ENCODE measurements at regions not wholly inside any gene's neighbourhood (a gene's known extent, or its start where the extent isn't known, plus 50 kb on each side); places are given as distances from the start of the nearest gene placed in this dataset.

DNA sequence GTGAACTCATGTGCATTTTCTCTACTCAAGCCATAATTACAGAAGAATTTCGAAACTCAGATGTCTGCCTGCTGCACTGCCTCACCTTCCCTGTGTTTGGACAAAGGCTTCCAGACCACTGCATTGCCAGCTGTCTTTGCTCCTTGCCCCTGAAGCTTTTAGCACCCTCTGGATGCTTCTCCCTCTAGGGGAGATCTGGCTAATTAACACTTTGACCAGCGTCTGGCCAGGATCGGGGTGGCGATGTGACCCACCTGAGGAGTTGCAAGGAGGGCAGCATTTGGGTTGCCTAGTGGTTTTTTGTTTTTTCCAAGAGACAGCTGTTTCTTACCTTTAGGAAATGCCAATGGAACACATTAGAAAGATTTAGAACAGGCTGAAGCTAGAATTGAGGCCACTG lies 127.7 kb upstream of the ZNF536 start:
- H3K9me3 Mint-ChIP-seq (ENCODE audit: unreplicated experiment) = no peaks in the 10 kb centered on the region
- DNase-seq (ENCODE audit: extremely low spot score, unreplicated experiment) = no peak
- H3K36me3 Mint-ChIP-seq (ENCODE audit: unreplicated experiment) = no peaks in the 10 kb centered on the region
- no peaks in the 10 kb centered on the region for H3K27me3 Mint-ChIP-seq (ENCODE audit: unreplicated experiment)
- no peak overlapping the region for H3K27ac Mint-ChIP-seq (ENCODE audit: unreplicated experiment)
- TF ChIP-seq, protein P1, sequence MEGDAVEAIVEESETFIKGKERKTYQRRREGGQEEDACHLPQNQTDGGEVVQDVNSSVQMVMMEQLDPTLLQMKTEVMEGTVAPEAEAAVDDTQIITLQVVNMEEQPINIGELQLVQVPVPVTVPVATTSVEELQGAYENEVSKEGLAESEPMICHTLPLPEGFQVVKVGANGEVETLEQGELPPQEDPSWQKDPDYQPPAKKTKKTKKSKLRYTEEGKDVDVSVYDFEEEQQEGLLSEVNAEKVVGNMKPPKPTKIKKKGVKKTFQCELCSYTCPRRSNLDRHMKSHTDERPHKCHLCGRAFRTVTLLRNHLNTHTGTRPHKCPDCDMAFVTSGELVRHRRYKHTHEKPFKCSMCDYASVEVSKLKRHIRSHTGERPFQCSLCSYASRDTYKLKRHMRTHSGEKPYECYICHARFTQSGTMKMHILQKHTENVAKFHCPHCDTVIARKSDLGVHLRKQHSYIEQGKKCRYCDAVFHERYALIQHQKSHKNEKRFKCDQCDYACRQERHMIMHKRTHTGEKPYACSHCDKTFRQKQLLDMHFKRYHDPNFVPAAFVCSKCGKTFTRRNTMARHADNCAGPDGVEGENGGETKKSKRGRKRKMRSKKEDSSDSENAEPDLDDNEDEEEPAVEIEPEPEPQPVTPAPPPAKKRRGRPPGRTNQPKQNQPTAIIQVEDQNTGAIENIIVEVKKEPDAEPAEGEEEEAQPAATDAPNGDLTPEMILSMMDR (IDR thresholded peaks at IDR 0.05) = no peak
- H3K4me3 Mint-ChIP-seq (ENCODE audit: unreplicated experiment) = no peak overlapping the region
- H3K4me1 Mint-ChIP-seq (ENCODE audit: unreplicated experiment) = no peaks in the 10 kb centered on the region

DNA sequence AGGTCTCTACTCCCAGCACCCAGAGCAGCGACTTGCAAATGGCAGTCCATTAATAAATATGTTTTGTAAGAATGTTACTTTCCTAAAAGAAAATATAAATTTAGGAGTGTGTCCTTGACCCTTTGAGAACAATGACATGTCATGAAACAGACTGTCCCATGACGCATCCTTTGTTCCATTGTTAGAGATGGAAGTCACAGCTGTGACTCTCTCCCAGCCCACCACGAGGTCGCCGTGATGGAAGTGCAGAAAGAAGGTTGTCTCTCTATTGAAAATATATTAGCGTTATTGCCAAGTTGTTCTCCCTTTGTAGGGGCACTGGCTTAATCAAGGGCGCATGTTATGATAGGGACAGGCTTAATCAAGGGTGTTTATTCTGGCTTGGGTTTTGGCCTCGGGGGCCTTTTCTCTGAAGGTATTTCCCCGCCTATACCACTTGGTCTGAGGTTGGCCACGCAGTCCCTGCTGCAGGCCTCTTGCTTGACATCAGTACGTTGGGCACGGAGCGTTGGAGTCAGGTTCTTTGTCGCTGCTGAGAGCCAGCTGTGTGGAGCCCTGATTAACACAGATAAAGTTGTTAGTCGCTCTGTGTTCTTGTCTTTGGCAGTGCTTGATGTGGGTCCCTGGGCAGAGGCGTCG lies 126.7 kb upstream of the ZNF536 start:
- no peak for DNase-seq (ENCODE audit: extremely low spot score, unreplicated experiment)
- Mint-ChIP-seq H3K27ac (ENCODE audit: unreplicated experiment) (no peak overlapping the region), H3K36me3 (ENCODE audit: unreplicated experiment) (no peaks in the 10 kb centered on the region), H3K9me3 (ENCODE audit: unreplicated experiment) (no peaks in the 10 kb centered on the region), H3K4me1 (ENCODE audit: unreplicated experiment) (no peaks in the 10 kb centered on the region), H3K27me3 (ENCODE audit: unreplicated experiment) (no peaks in the 10 kb centered on the region), H3K4me3 (ENCODE audit: unreplicated experiment) (no peak overlapping the region)
- TF ChIP-seq, protein P1 (IDR thresholded peaks at IDR 0.05) = no peak

DNA sequence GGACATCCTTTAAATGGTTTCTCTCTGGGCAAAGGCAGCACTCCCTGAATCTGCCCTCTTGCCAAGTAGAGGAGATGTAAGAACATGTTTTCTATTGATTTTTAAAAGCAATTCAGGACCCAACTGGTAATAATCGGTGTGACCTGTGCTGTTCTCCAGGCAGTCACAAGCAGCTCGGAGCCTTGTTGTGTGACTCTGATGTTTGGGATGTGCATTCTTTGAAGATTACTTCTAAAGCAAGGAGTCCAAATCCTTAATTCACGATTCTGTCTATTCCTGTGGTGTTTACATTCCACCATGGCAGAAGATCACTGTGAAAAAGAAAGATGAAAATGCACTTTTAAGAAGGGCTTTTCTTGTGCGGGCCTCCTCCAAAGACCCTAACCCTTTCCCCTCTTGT lies 122.3 kb upstream of the ZNF536 start:
- no peak overlapping the region for H3K4me3 Mint-ChIP-seq (ENCODE audit: unreplicated experiment)
- no peak overlapping the region for H3K27ac Mint-ChIP-seq (ENCODE audit: unreplicated experiment)
- H3K27me3 Mint-ChIP-seq (ENCODE audit: unreplicated experiment) = no peaks in the 10 kb centered on the region
- no peaks in the 10 kb centered on the region for H3K36me3 Mint-ChIP-seq (ENCODE audit: unreplicated experiment)
- TF ChIP-seq, protein P1 (IDR thresholded peaks at IDR 0.05) = no peak
- no peak for DNase-seq (ENCODE audit: extremely low spot score, unreplicated experiment)
- no peaks in the 10 kb centered on the region for H3K4me1 Mint-ChIP-seq (ENCODE audit: unreplicated experiment)
- peaks cover 10% of the 10 kb centered on the region for H3K9me3 Mint-ChIP-seq (ENCODE audit: unreplicated experiment)

DNA sequence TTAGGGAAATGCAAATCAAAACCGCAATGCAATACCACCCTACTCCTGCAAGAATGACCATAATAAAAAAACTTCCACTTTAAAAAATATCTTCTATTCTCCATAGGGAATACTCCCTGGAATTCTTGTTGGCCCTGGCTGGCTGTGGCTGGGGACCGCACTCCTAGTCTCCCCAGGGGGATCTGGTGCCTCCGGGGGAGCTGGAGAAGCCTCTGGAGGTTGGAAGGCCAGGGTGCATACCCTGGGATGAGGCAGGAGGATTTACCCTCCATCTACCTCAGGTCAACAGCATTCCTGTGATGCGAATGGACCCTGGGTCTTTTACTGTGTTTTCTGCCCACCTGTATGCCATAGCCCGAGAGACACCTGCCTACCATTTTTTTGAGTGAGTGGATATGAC lies 120.0 kb upstream of the ZNF536 start:
- no peaks in the 10 kb centered on the region for H3K4me1 Mint-ChIP-seq (ENCODE audit: unreplicated experiment)
- peaks cover 10% of the 10 kb centered on the region for H3K9me3 Mint-ChIP-seq (ENCODE audit: unreplicated experiment)
- H3K4me3 Mint-ChIP-seq (ENCODE audit: unreplicated experiment) = no peak overlapping the region
- H3K36me3 Mint-ChIP-seq (ENCODE audit: unreplicated experiment) = no peaks in the 10 kb centered on the region
- H3K27me3 Mint-ChIP-seq (ENCODE audit: unreplicated experiment) = no peaks in the 10 kb centered on the region
- H3K27ac Mint-ChIP-seq (ENCODE audit: unreplicated experiment) = no peak overlapping the region
- no peak for DNase-seq (ENCODE audit: extremely low spot score, unreplicated experiment)
- TF ChIP-seq, protein P1 (IDR thresholded peaks at IDR 0.05) = no peak

DNA sequence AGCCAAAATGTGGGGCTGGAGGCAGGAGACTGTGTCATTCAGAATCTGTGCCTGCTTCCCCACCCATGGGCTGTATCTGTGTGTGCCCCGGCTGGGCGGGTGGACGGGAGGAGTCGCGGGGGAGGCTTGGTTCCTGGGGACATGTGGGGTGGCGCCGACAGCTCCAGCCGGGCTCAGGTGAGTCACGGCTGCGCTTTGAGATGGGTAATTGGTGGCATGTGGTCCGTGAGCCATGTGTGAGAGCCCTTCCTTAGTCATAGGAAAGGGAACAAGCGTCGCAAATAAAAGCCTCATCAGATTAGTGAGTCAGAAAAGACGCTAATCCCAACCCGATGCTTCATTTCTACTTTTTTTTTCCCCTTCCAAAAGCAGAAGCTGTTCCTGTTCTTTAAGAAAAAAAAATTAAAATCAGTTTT lies 118.6 kb upstream of the ZNF536 start:
- no peaks in the 10 kb centered on the region for H3K27me3 Mint-ChIP-seq (ENCODE audit: unreplicated experiment)
- H3K36me3 Mint-ChIP-seq (ENCODE audit: unreplicated experiment) = no peaks in the 10 kb centered on the region
- no peaks in the 10 kb centered on the region for H3K4me1 Mint-ChIP-seq (ENCODE audit: unreplicated experiment)
- TF ChIP-seq, protein P1 (IDR thresholded peaks at IDR 0.05) = no peak
- DNase-seq (ENCODE audit: extremely low spot score, unreplicated experiment) = no peak
- no peak overlapping the region for H3K27ac Mint-ChIP-seq (ENCODE audit: unreplicated experiment)
- peaks cover 10% of the 10 kb centered on the region for H3K9me3 Mint-ChIP-seq (ENCODE audit: unreplicated experiment)
- no peak overlapping the region for H3K4me3 Mint-ChIP-seq (ENCODE audit: unreplicated experiment)

All from osteocyte (in vitro differentiated cells).